Fibroblast of lung (primary cell): ENCODE measurements at regions not wholly inside any gene's neighbourhood (a gene's known extent, or its start where the extent isn't known, plus 50 kb on each side); places are given as distances from the start of the nearest gene placed in this dataset.

Source experiments
- DNase-seq, 2 donors: peaks; one replicate each; pipeline versions ENCODE4 v3.0.0 to v3.0.0-alpha.2; 2010; ENCODE audit warnings: low read depth in 2 of 2
- H2AFZ ChIP-seq: 2 replicates; pipeline ENCODE4 v1.5.1; 2012; ENCODE audit warnings: low read length, control low read depth, inconsistent platforms
- H3K27ac ChIP-seq: 2 replicates; pipeline ENCODE4 v1.5.1; 2011; ENCODE audit warnings: low read length, control low read depth; ENCODE audit not compliant: insufficient read depth
- H3K27me3 ChIP-seq: 2 replicates; pipeline ENCODE4 v1.5.1; 2011; ENCODE audit warnings: mild to moderate bottlenecking, low read length; ENCODE audit not compliant: control insufficient read depth, insufficient read depth
- H3K36me3 ChIP-seq: 2 replicates; pipeline ENCODE4 v1.5.1; 2011; ENCODE audit warnings: low read length; ENCODE audit not compliant: control insufficient read depth, insufficient read depth
- H3K4me1 ChIP-seq: 2 replicates; pipeline ENCODE4 v1.5.1; 2011; ENCODE audit warnings: low read length; ENCODE audit not compliant: control insufficient read depth, insufficient read depth; ENCODE audit errors: extremely low read depth
- H3K4me2 ChIP-seq: 2 replicates; pipeline ENCODE4 v1.5.1; 2011; ENCODE audit warnings: low read length, control low read depth; ENCODE audit not compliant: insufficient read depth; ENCODE audit errors: extremely low read depth
- H3K4me3 ChIP-seq, 4 experiments: fragments of 200-600 bp in 1 of 4; sonication (generic) in 1 of 4; replicated peaks in 1 of 4; 2 replicates each; pipeline ENCODE4 v1.5.1; 2011 to 2016; ENCODE audit warnings: low read length in 4 of 4, low read depth in 3 of 4, mild to moderate bottlenecking in 3 of 4, control low read depth in 2 of 4, inconsistent platforms in 1 of 4, mixed read lengths in 1 of 4; ENCODE audit not compliant: insufficient read depth in 1 of 4; ENCODE audit errors: control extremely low read depth in 1 of 4
- H3K79me2 ChIP-seq: 2 replicates; pipeline ENCODE4 v1.5.1; 2012; ENCODE audit warnings: mild to moderate bottlenecking, low read length, inconsistent platforms; ENCODE audit not compliant: control insufficient read depth, insufficient read depth
- H3K9ac ChIP-seq: 2 replicates; pipeline ENCODE4 v1.5.1; 2011; ENCODE audit warnings: mild to moderate bottlenecking, low read length, control low read depth; ENCODE audit not compliant: insufficient read depth
- H3K9me3 ChIP-seq: 2 replicates; pipeline ENCODE4 v1.5.1; 2012; ENCODE audit warnings: low read depth, low read length; ENCODE audit not compliant: control insufficient read depth, insufficient read depth
- H4K20me1 ChIP-seq: 2 replicates; pipeline ENCODE4 v1.5.1; 2011; ENCODE audit warnings: low read length; ENCODE audit not compliant: control insufficient read depth, insufficient read depth; ENCODE audit errors: extremely low read depth
- EZH2 ChIP-seq: IDR thresholded peaks from 2 replicates; pipeline ENCODE4 v1.5.1; 2012; ENCODE audit warnings: low read length, control low read depth, mild to moderate bottlenecking; ENCODE audit errors: missing control alignments
- TF ChIP-seq, protein P1 (sequence below), 2 donors: IDR thresholded peaks in 1 of 2; conservative IDR thresholded peaks in 1 of 2; 1 replicate in 1 of 2; 2 replicates in 1 of 2; pipeline ENCODE4 v1.5.1; 2011 to 2012; ENCODE audit warnings: low read length in 2 of 2, control low read depth in 1 of 2, inconsistent platforms in 1 of 2, low read depth in 1 of 2, mild to moderate bottlenecking in 1 of 2

DNA sequence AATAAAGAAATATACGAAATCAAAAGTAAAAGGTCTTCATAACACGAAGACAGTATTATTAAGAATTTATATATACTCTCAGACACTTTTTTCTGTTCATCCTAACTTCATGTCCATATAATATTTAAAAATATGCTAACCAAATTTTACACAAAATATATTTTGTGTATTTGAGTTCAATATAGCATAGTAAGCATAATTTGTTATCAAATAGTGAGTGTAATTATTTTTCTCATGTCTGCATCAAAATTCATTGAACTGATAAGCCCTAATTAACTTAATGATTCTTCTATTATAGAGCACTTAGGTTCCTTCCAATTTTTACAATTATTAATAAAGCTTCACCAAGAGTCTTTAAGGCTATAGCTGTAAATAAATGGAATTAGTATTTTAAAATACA is 99.7 kb upstream of the SYT1 start:
- Histone ChIP-seq H3K4me3 (no peak overlapping the region), H3K27ac (no peak overlapping the region), H3K27me3 (no peaks in the 10 kb centered on the region), H3K36me3 (no peaks in the 10 kb centered on the region), H4K20me1 (no peaks in the 10 kb centered on the region), H2AFZ (no peak overlapping the region), H3K79me2 (no peaks in the 10 kb centered on the region), H3K9me3 (no peaks in the 10 kb centered on the region), H3K4me2 (no peak overlapping the region), H3K4me1 (no peaks in the 10 kb centered on the region), H3K9ac (no peak overlapping the region)
- DNase-seq: no peak
- TF ChIP-seq EZH2: no peak
- TF ChIP-seq, protein P1, sequence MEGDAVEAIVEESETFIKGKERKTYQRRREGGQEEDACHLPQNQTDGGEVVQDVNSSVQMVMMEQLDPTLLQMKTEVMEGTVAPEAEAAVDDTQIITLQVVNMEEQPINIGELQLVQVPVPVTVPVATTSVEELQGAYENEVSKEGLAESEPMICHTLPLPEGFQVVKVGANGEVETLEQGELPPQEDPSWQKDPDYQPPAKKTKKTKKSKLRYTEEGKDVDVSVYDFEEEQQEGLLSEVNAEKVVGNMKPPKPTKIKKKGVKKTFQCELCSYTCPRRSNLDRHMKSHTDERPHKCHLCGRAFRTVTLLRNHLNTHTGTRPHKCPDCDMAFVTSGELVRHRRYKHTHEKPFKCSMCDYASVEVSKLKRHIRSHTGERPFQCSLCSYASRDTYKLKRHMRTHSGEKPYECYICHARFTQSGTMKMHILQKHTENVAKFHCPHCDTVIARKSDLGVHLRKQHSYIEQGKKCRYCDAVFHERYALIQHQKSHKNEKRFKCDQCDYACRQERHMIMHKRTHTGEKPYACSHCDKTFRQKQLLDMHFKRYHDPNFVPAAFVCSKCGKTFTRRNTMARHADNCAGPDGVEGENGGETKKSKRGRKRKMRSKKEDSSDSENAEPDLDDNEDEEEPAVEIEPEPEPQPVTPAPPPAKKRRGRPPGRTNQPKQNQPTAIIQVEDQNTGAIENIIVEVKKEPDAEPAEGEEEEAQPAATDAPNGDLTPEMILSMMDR (conservative IDR thresholded peaks at IDR 0.05 in 1 of 2, IDR thresholded peaks at IDR 0.05 in 1 of 2; ENCODE audit: low read depth in 1 of 2, low read length in 2 of 2): no peak

DNA sequence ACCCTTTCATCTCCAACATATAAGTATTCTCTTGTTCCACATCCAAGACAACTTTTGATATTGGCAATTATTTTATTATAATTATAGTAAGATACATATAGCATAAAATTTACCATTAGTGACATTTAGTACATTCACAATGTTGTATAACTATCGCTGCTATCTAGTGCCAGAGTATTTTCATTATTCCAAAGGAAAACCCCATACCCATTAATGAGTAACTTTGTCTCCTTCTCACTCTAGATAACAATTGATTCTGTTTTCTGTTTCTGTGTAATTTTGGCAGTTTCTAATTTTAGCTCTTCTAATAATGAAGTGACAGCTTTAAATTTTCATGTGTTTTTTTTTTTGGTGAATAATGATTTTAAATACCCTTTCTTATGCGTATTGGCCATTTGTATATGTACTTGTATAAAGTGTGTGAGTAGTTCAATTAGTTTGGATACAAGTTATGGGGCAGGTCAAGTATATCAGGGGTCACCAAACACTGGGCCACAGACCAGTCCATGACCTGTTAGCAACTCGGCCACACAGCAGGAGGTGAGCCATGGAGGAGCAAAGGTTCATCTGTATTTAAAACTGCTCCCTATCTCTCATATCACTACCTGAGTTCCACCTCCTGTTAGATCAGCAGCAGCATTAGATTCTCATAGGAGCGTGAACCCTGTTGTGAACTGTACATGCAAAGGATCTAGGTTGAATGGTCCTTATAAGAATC is 97.2 kb upstream of the SYT1 start:
- Histone ChIP-seq H3K9ac (no peak overlapping the region), H3K9me3 (no peaks in the 10 kb centered on the region), H3K36me3 (no peaks in the 10 kb centered on the region), H3K27ac (no peak overlapping the region), H3K4me2 (no peak overlapping the region), H3K4me3 (no peak overlapping the region), H3K4me1 (no peaks in the 10 kb centered on the region), H2AFZ (no peak overlapping the region), H3K79me2 (no peaks in the 10 kb centered on the region), H4K20me1 (no peaks in the 10 kb centered on the region), H3K27me3 (no peaks in the 10 kb centered on the region)
- TF ChIP-seq, protein P1 (conservative IDR thresholded peaks at IDR 0.05 in 1 of 2, IDR thresholded peaks at IDR 0.05 in 1 of 2; ENCODE audit: low read depth in 1 of 2, low read length in 2 of 2): no peak
- TF ChIP-seq EZH2: no peak
- DNase-seq: no peak

DNA sequence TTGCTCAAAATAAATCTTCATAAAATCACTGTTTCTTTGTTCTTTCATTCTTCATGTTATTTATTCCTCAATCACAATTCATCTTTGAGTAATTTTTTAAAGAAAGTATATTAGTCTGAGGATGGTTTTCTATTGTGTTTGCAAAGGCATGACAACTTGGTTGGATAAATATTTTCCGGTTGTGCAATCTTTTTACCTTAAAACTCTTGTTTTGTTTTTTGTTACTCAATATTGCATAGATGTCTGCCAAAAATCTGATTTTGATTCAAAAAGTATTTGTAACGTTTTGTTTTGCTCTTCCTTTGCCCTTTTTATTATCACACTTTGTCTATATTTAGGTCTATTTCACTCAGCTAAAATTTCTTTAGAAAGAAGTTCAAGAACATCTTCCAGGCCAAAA is 86.2 kb upstream of the SYT1 start:
- H3K36me3 ChIP-seq: no peaks in the 10 kb centered on the region
- H3K4me2 ChIP-seq: no peak overlapping the region
- no peak overlapping the region for H3K9ac ChIP-seq
- DNase-seq: no peak
- H2AFZ ChIP-seq: no peak overlapping the region
- TF ChIP-seq EZH2: no peak
- TF ChIP-seq, protein P1 (conservative IDR thresholded peaks at IDR 0.05 in 1 of 2, IDR thresholded peaks at IDR 0.05 in 1 of 2; ENCODE audit: low read depth in 1 of 2, low read length in 2 of 2): no peak
- H3K27me3 ChIP-seq: no peaks in the 10 kb centered on the region
- no peaks in the 10 kb centered on the region for H3K9me3 ChIP-seq
- no peaks in the 10 kb centered on the region for H3K4me1 ChIP-seq
- no peak overlapping the region for H3K4me3 ChIP-seq
- H3K27ac ChIP-seq: no peak overlapping the region
- H4K20me1 ChIP-seq: no peaks in the 10 kb centered on the region
- H3K79me2 ChIP-seq: no peaks in the 10 kb centered on the region
